ENCODE measurements at regions not wholly inside any gene's neighbourhood (a gene's known extent, or its start where the extent isn't known, plus 50 kb on each side); places are given as distances from the start of the nearest gene placed in this dataset.

DNA sequence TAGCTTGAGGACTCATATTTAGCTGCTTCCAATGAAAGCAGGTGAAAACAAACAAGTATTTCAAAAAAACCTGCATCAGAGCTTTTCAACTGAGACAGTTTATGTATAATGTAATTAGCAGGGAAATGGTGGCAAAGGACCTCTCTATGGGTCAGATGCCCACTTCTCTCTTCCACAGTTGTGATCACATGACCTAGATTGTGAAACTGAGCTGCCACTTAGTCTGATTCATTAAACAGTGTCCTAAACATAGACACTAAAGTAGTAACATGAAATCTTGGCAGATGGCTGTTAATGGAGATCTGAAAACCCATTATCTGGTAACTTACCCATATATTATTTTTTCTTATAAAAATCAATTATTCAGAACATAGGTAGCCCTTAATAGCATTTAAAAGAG, 663.6 kb upstream of the RIOK2 start:
- no peak for DNase-seq (ENCODE audit: low read depth, low spot score)

DNA sequence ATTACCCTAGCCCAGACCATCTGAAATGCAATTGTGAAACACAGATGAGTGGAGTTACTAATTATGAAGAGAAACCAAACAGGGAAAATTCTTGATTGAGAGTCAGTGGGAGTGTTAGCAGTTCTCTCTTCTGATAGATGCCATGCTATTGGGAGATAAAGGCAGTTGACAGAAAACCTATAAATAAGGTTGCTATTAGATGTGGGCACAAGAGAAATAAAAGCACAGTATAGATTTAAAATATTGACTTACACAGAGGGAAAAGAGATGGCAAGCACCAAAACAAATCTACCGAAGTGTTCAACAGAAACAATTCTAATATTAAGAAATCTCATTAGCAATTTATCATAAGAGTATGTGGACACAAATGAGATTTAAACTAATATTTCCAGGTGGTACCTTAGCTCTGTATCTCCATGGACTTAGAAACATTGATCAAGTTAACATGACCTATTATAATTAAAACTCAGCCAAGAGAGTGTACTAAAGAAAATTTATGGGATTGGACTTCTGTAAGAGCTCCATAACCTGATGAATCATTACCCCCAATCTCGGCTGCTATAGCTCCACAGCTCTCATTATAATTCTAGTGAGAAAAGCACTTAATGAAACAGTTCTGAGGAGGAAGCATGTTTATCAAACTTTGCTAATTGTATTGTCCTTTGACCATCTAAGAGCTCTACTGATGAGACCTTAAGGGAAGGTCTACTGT, 665.0 kb upstream of the RIOK2 start:
- TF ChIP-seq, protein P1, sequence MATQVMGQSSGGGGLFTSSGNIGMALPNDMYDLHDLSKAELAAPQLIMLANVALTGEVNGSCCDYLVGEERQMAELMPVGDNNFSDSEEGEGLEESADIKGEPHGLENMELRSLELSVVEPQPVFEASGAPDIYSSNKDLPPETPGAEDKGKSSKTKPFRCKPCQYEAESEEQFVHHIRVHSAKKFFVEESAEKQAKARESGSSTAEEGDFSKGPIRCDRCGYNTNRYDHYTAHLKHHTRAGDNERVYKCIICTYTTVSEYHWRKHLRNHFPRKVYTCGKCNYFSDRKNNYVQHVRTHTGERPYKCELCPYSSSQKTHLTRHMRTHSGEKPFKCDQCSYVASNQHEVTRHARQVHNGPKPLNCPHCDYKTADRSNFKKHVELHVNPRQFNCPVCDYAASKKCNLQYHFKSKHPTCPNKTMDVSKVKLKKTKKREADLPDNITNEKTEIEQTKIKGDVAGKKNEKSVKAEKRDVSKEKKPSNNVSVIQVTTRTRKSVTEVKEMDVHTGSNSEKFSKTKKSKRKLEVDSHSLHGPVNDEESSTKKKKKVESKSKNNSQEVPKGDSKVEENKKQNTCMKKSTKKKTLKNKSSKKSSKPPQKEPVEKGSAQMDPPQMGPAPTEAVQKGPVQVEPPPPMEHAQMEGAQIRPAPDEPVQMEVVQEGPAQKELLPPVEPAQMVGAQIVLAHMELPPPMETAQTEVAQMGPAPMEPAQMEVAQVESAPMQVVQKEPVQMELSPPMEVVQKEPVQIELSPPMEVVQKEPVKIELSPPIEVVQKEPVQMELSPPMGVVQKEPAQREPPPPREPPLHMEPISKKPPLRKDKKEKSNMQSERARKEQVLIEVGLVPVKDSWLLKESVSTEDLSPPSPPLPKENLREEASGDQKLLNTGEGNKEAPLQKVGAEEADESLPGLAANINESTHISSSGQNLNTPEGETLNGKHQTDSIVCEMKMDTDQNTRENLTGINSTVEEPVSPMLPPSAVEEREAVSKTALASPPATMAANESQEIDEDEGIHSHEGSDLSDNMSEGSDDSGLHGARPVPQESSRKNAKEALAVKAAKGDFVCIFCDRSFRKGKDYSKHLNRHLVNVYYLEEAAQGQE (IDR thresholded peaks at IDR 0.05; ENCODE audit: insufficient read depth in 1 of 2, low read depth in 2 of 2, low read length in 1 of 2) = no peak
- no peak for TF ChIP-seq POLR2AphosphoS5 (IDR thresholded peaks at IDR 0.05; ENCODE audit: low read depth, low read length)
- TF ChIP-seq, protein P2, sequence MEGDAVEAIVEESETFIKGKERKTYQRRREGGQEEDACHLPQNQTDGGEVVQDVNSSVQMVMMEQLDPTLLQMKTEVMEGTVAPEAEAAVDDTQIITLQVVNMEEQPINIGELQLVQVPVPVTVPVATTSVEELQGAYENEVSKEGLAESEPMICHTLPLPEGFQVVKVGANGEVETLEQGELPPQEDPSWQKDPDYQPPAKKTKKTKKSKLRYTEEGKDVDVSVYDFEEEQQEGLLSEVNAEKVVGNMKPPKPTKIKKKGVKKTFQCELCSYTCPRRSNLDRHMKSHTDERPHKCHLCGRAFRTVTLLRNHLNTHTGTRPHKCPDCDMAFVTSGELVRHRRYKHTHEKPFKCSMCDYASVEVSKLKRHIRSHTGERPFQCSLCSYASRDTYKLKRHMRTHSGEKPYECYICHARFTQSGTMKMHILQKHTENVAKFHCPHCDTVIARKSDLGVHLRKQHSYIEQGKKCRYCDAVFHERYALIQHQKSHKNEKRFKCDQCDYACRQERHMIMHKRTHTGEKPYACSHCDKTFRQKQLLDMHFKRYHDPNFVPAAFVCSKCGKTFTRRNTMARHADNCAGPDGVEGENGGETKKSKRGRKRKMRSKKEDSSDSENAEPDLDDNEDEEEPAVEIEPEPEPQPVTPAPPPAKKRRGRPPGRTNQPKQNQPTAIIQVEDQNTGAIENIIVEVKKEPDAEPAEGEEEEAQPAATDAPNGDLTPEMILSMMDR (IDR thresholded peaks at IDR 0.05) = no peak
- no peak for TF ChIP-seq TCF7L2 (IDR thresholded peaks at IDR 0.05; ENCODE audit: low read depth, low read length)
- TF ChIP-seq SIN3A (IDR thresholded peaks at IDR 0.05; ENCODE audit: borderline replicate concordance, insufficient read depth, low read depth, low read length) = no peak
- in situ Hi-C loops (cut with HindIII; ENCODE audit: low pct_unique_long_range_greater_than_20kb, low sequenced_read_pairs) (no loop called here), intact Hi-C loops (cut with micrococcal nuclease; ENCODE audit: unreplicated experiment) (no loop called here)
- H3K27me3 ChIP-seq (ENCODE audit: control insufficient read depth, insufficient read depth, low read length) = no peaks in the 10 kb centered on the region
- no TSS peak for BruUV-seq (replicated peaks)
- H3K4me1 ChIP-seq (ENCODE audit: control insufficient read depth, insufficient read depth, low read length) = no peaks in the 10 kb centered on the region
- no peak for ATAC-seq
- CTCF ChIA-PET = no interaction called here
- no peak overlapping the region for H3K27ac ChIP-seq (ENCODE audit: low read length)
- POLR2A ChIA-PET = interaction anchor here (0.8 kb wide), 1 partner anchor 941 kb away, joined by 3 read pairs; no protein-coding TSS in a partner anchor
- H3K4me3 ChIP-seq (ENCODE audit: low read depth in 2 of 2, low read length in 2 of 2) = no peak overlapping the region
- H3K36me3 ChIP-seq (ENCODE audit: control insufficient read depth, insufficient read depth, low read length) = no peaks in the 10 kb centered on the region
- H3K9me3 ChIP-seq (ENCODE audit: control insufficient read depth, insufficient read depth, low read depth, low read length) = no peaks in the 10 kb centered on the region
- no peak for DNase-seq (ENCODE audit: low read depth, low spot score)

More for the DNA sequence above, 663.6 kb upstream of the RIOK2 start:
- no peaks in the 10 kb centered on the region for H3K4me1 ChIP-seq (ENCODE audit: control insufficient read depth, insufficient read depth, low read length)
- ATAC-seq = no peak
- no peak overlapping the region for H3K27ac ChIP-seq (ENCODE audit: low read length)
- H3K4me3 ChIP-seq (ENCODE audit: low read depth in 2 of 2, low read length in 2 of 2) = no peak overlapping the region
- H3K27me3 ChIP-seq (ENCODE audit: control insufficient read depth, insufficient read depth, low read length) = no peaks in the 10 kb centered on the region
- H3K9me3 ChIP-seq (ENCODE audit: control insufficient read depth, insufficient read depth, low read depth, low read length) = no peaks in the 10 kb centered on the region
- CTCF ChIA-PET = no interaction called here
- no TSS peak for BruUV-seq (replicated peaks)
- in situ Hi-C loops (cut with HindIII; ENCODE audit: low pct_unique_long_range_greater_than_20kb, low sequenced_read_pairs) (no loop called here), intact Hi-C loops (cut with micrococcal nuclease; ENCODE audit: unreplicated experiment) (no loop called here)
- H3K36me3 ChIP-seq (ENCODE audit: control insufficient read depth, insufficient read depth, low read length) = no peaks in the 10 kb centered on the region
- POLR2A ChIA-PET = no interaction called here
- TF ChIP-seq, protein P2 (IDR thresholded peaks at IDR 0.05) = no peak
- TF ChIP-seq TCF7L2 (IDR thresholded peaks at IDR 0.05; ENCODE audit: low read depth, low read length) = no peak
- TF ChIP-seq, protein P1 (IDR thresholded peaks at IDR 0.05; ENCODE audit: insufficient read depth in 1 of 2, low read depth in 2 of 2, low read length in 1 of 2) = no peak
- TF ChIP-seq SIN3A (IDR thresholded peaks at IDR 0.05; ENCODE audit: borderline replicate concordance, insufficient read depth, low read depth, low read length) = no peak
- no peak for TF ChIP-seq POLR2AphosphoS5 (IDR thresholded peaks at IDR 0.05; ENCODE audit: low read depth, low read length)
